SK-N-DZ (cell line): ENCODE measurements at regions not wholly inside any gene's neighbourhood (a gene's known extent, or its start where the extent isn't known, plus 50 kb on each side); places are given as distances from the start of the nearest gene placed in this dataset.

Source experiments
- DNase-seq: peaks from one replicate; pipeline ENCODE4 v3.0.0-alpha.2; 2015; ENCODE audit warnings: low spot score

- DNase-seq, result no peak
Observed at GRCh38 chr16:65917466-65917865, 449.0 kb upstream of the CDH5 start.

GRCh38 chr16:65916995-65917394 lies 449.5 kb upstream of the CDH5 start:
- DNase-seq, result no peak

GRCh38 chr16:65910291-65910690 lies 456.2 kb upstream of the CDH5 start:
- DNase-seq, result no peak

GRCh38 chr16:65909310-65910050 lies 457.0 kb upstream of the CDH5 start:
- DNase-seq, result no peak

- peak; percentile 85 for DNase-seq
Observed at GRCh38 chr16:65908568-65908967, 457.9 kb upstream of the CDH5 start.

GRCh38 chr16:65905331-65905730 lies 461.2 kb upstream of the CDH5 start:
- DNase-seq, result no peak

GRCh38 chr16:65896448-65897153 lies 469.9 kb upstream of the CDH5 start:
- no peak for DNase-seq

GRCh38 chr16:65895906-65896305 lies 470.6 kb upstream of the CDH5 start:
- DNase-seq, result no peak

GRCh38 chr16:65895486-65895885 lies 471.0 kb upstream of the CDH5 start:
- DNase-seq, result no peak

GRCh38 chr16:65890203-65890602 lies 476.3 kb upstream of the CDH5 start:
- DNase-seq, result no peak

GRCh38 chr16:65889533-65889966 lies 476.9 kb upstream of the CDH5 start:
- no peak for DNase-seq

GRCh38 chr16:65888201-65888600 lies 478.3 kb upstream of the CDH5 start:
- DNase-seq, result no peak

GRCh38 chr16:65884018-65884417 lies 482.5 kb upstream of the CDH5 start:
- no peak for DNase-seq

GRCh38 chr16:65878347-65878746 lies 488.1 kb upstream of the CDH5 start:
- DNase-seq, result no peak

- peak; percentile 11 for DNase-seq
Observed at GRCh38 chr16:65876624-65877023, 489.9 kb upstream of the CDH5 start.

- DNase-seq, result no peak
Observed at GRCh38 chr16:65876056-65876408, 490.5 kb upstream of the CDH5 start.

GRCh38 chr16:65875381-65876055 lies 491.0 kb upstream of the CDH5 start:
- DNase-seq, result peak; percentile 82

- no peak for DNase-seq
Observed at GRCh38 chr16:65869261-65869660, 497.2 kb upstream of the CDH5 start.

GRCh38 chr16:65867276-65867960 lies 499.1 kb upstream of the CDH5 start:
- DNase-seq, result peak; percentile 44

- no peak for DNase-seq
Observed at GRCh38 chr16:65863236-65863635, 503.3 kb upstream of the CDH5 start.

- DNase-seq, result no peak
Observed at GRCh38 chr16:65861131-65861731, 505.3 kb upstream of the CDH5 start.
